ENCODE measurements at regions not wholly inside any gene's neighbourhood (a gene's known extent, or its start where the extent isn't known, plus 50 kb on each side); places are given as distances from the start of the nearest gene placed in this dataset.

DNA sequence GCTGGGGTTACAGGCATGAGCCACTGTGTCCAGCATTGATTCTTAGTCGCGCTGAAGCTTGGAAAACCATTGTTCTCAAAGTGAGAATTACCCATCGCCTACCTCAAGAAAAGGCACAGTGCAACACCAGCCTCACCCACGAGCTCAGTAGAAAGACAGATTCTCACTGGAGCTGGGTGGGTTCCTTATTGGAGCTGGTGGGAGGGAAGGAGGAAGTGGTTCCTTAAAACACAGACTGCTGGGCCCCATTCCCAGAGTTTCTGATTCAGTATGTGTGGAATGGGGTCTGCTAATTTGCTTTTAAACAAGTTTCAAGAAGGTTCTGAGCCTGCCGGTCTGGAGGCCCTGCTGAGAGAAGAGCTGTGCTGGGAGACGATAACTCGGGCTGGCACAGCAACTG, 264.7 kb downstream of the ENGASE start:
- TF ChIP-seq, protein P1, sequence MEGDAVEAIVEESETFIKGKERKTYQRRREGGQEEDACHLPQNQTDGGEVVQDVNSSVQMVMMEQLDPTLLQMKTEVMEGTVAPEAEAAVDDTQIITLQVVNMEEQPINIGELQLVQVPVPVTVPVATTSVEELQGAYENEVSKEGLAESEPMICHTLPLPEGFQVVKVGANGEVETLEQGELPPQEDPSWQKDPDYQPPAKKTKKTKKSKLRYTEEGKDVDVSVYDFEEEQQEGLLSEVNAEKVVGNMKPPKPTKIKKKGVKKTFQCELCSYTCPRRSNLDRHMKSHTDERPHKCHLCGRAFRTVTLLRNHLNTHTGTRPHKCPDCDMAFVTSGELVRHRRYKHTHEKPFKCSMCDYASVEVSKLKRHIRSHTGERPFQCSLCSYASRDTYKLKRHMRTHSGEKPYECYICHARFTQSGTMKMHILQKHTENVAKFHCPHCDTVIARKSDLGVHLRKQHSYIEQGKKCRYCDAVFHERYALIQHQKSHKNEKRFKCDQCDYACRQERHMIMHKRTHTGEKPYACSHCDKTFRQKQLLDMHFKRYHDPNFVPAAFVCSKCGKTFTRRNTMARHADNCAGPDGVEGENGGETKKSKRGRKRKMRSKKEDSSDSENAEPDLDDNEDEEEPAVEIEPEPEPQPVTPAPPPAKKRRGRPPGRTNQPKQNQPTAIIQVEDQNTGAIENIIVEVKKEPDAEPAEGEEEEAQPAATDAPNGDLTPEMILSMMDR (conservative IDR thresholded peaks at IDR 0.05), result no peak
- H3T11ph ChIP-seq (ENCODE audit: low read length), result no peak overlapping the region
- no peaks in the 10 kb centered on the region; a peak in 1 of 5 replicates for H3K9me3 Mint-ChIP-seq
- H3K23ac ChIP-seq (ENCODE audit: insufficient read length, low read depth, low read length), result no peak overlapping the region
- H2AFZ ChIP-seq (ENCODE audit: low read length), result no peak overlapping the region
- no peak overlapping the region for H3K14ac ChIP-seq (ENCODE audit: insufficient read depth, low read length)
- H4K91ac ChIP-seq (ENCODE audit: insufficient read length, low read depth, low read length), result no peak overlapping the region
- no peak for DNase-seq
- H3K79me1 ChIP-seq (ENCODE audit: insufficient read depth, low read depth, low read length, poor library complexity, severe bottlenecking), result no peaks in the 10 kb centered on the region
- no peak overlapping the region for H2BK12ac ChIP-seq (ENCODE audit: insufficient read length, low read depth, low read length)
- no peak overlapping the region for H4K8ac ChIP-seq (replicated peaks; ENCODE audit: insufficient read length, low read depth, low read length)
- H3K27ac ChIP-seq (ENCODE audit: insufficient read length, low read depth, low read length), result no peak overlapping the region
- H4K20me1 ChIP-seq (ENCODE audit: control insufficient read depth, insufficient read depth, insufficient read length), result no peaks in the 10 kb centered on the region
- H3K9ac ChIP-seq (ENCODE audit: extremely low read depth, insufficient read length, low read length), result no peak overlapping the region
- H3K4me1 ChIP-seq (ENCODE audit: insufficient read depth, low read length), result no peaks in the 10 kb centered on the region; the same call in 1 of the 2 replicates
- H3K18ac ChIP-seq (ENCODE audit: insufficient read length, low read depth, low read length), result no peak overlapping the region
- H3K27ac Mint-ChIP-seq, result no peak overlapping the region
- no peak overlapping the region for H3K4ac ChIP-seq (ENCODE audit: low read depth, low read length)
- no peaks in the 10 kb centered on the region for H3K23me2 ChIP-seq (ENCODE audit: insufficient read length, low read depth, low read length, poor library complexity, severe bottlenecking)
- H3K36me3 Mint-ChIP-seq (ENCODE audit: insufficient read depth in 1 of 3, low read depth in 3 of 3), result no peaks in the 10 kb centered on the region
- no CpG with 5 or more reads among the region's 7 CpGs for WGBS (ENCODE audit: extremely low coverage, insufficient read length, low lambda C conversion rate)
- no peak overlapping the region for H4K5ac ChIP-seq (ENCODE audit: insufficient read length, low read depth, low read length)
- no peak overlapping the region for H2AK5ac ChIP-seq (ENCODE audit: insufficient read length, low read length)
- H3K4me2 ChIP-seq (ENCODE audit: insufficient read depth, insufficient read length, low read length), result no peak overlapping the region
- H3K9me3 ChIP-seq (ENCODE audit: control insufficient read depth, low read depth, low read length), result no peaks in the 10 kb centered on the region
- no peak overlapping the region for H2BK5ac ChIP-seq (ENCODE audit: insufficient read length, low read length)
- H3K4me1 Mint-ChIP-seq, result peaks cover 16 to 25% of the 10 kb centered on the region in 2 experiments
- no peak overlapping the region for H3K4me3 Mint-ChIP-seq
- H2BK120ac ChIP-seq (ENCODE audit: low read depth, low read length, poor library complexity, severe bottlenecking), result no peak overlapping the region
- no peaks in the 10 kb centered on the region for H3K79me2 ChIP-seq (ENCODE audit: insufficient read depth, low read length)
- no peak overlapping the region for H3K56ac ChIP-seq (ENCODE audit: insufficient read length, low read depth, low read length)
- peaks cover 15% of the 10 kb centered on the region for H3K27me3 Mint-ChIP-seq (ENCODE audit: low read depth)
- H3K27me3 ChIP-seq (ENCODE audit: insufficient read depth, low read length), result no peaks in the 10 kb centered on the region
- no peak overlapping the region for H2BK15ac ChIP-seq (ENCODE audit: low read depth, low read length)
- no peak overlapping the region for H2BK20ac ChIP-seq (ENCODE audit: low read depth, low read length, poor library complexity, severe bottlenecking)

All from H9 (cell line).